OCI-LY3 (cell line): ENCODE measurements at regions not wholly inside any gene's neighbourhood (a gene's known extent, or its start where the extent isn't known, plus 50 kb on each side); places are given as distances from the start of the nearest gene placed in this dataset.

Experiments used
- H2AFZ ChIP-seq: fragments of 200-600, 300-600 bp; shearing (Covaris generic); 2 replicates; pipeline ENCODE4 v1.6.0; 2014; ENCODE audit warnings: antibody characterized with exemption, low read depth, low read length
- H3K27ac ChIP-seq: fragments of 200-600, 300-600 bp; sonication (generic); 2 replicates; pipeline ENCODE4 v1.5.1; 2014; ENCODE audit warnings: mild to moderate bottlenecking, low read length, moderate library complexity, mixed read lengths
- H3K27me3 ChIP-seq: fragments of 200-600, 300-600 bp; sonication (generic); 2 replicates; pipeline ENCODE4 v1.6.1; 2014; ENCODE audit warnings: low read depth, low read length, mixed read lengths
- H3K36me3 ChIP-seq: fragments of 200-600, 300-600 bp; sonication (generic); replicated peaks from 2 replicates; pipeline ENCODE3; 2014; ENCODE audit warnings: low read depth, low read length, mixed read lengths
- H3K4me1 ChIP-seq: fragments of 300-600, 200-600 bp; sonication (generic); 2 replicates; pipeline ENCODE4 v1.6.1; 2014; ENCODE audit warnings: low read length, mixed read lengths
- H3K4me2 ChIP-seq: fragments of 200-600, 300-600 bp; sonication (generic); 2 replicates; pipeline ENCODE4 v1.6.1; 2014; ENCODE audit warnings: low read length, mixed read lengths
- H3K4me3 ChIP-seq: fragments of 300-600, 200-600 bp; sonication (generic); 2 replicates; pipeline ENCODE4 v1.5.1; 2014; ENCODE audit warnings: antibody characterized with exemption, mild to moderate bottlenecking, low read length, moderate library complexity
- H3K79me2 ChIP-seq: fragments of 300-600, 200-600 bp; shearing (Covaris generic); 2 replicates; pipeline ENCODE4 v1.6.1; 2014; ENCODE audit warnings: mild to moderate bottlenecking, low read length, mixed read lengths
- H3K9ac ChIP-seq: fragments of 300-600, 200-600 bp; shearing (Covaris generic); 2 replicates; pipeline ENCODE4 v1.6.0; 2014; ENCODE audit warnings: mild to moderate bottlenecking, low read length, moderate library complexity
- H3K9me3 ChIP-seq: fragments of 200-600, 300-600 bp; shearing (Covaris generic); 2 replicates; pipeline ENCODE4 v1.6.1; 2014; ENCODE audit warnings: low read length, mixed read lengths; ENCODE audit not compliant: insufficient read depth
- H4K20me1 ChIP-seq: fragments of 200-600, 300-600 bp; sonication (generic); 2 replicates; pipeline ENCODE4 v1.6.1; 2016; ENCODE audit warnings: low read length, mixed read lengths; ENCODE audit not compliant: insufficient read depth
- CTCF ChIP-seq: fragments of 200-600, 300-600 bp; sonication (generic); IDR thresholded peaks from 2 replicates; pipeline ENCODE4 v1.5.1; 2014; ENCODE audit warnings: antibody characterized with exemption, low read length, low read depth
- EZH2phosphoT487 ChIP-seq: fragments of 200-600 bp; shearing (Covaris generic); IDR thresholded peaks from 2 replicates; pipeline ENCODE4 v1.6.1; 2018; ENCODE audit warnings: antibody characterized with exemption, mixed run types, low read depth

GRCh38 chrY:21242793-21243192 lies 268.3 kb upstream of the RBMY1B start:
- no peak for TF ChIP-seq EZH2phosphoT487
- no peak for TF ChIP-seq CTCF
- H3K4me1 ChIP-seq, result peaks cover 97% of the 10 kb centered on the region
- H3K9ac ChIP-seq, result peak overlapping the region; percentile 87

GRCh38 chrY:21246780-21247179 lies 264.4 kb upstream of the RBMY1B start:
- Histone ChIP-seq H3K4me2 (no peak overlapping the region), H3K27ac (peak overlapping the region; percentile 100), H3K9ac (peak overlapping the region; percentile 94; the same call in 1 of the 2 replicates), H3K4me1 (peaks cover 98% of the 10 kb centered on the region), H3K79me2 (peaks cover 74% of the 10 kb centered on the region), H3K4me3 (no peak overlapping the region), H4K20me1 (no peaks in the 10 kb centered on the region), H3K36me3 (peaks cover 55% of the 10 kb centered on the region), H3K9me3 (no peaks in the 10 kb centered on the region), H3K27me3 (no peaks in the 10 kb centered on the region), H2AFZ (no peak overlapping the region)
- no peak for TF ChIP-seq CTCF
- TF ChIP-seq EZH2phosphoT487, result no peak

More at GRCh38 chrY:21242793-21243192, 268.3 kb upstream of the RBMY1B start:
- H3K4me3 ChIP-seq, result no peak overlapping the region
- H4K20me1 ChIP-seq, result no peaks in the 10 kb centered on the region
- peaks cover 68% of the 10 kb centered on the region for H3K36me3 ChIP-seq
- peak overlapping the region; percentile 100 for H3K27ac ChIP-seq
- H3K4me2 ChIP-seq, result peak overlapping the region; percentile 71
- peaks cover 85% of the 10 kb centered on the region for H3K79me2 ChIP-seq
- no peaks in the 10 kb centered on the region for H3K9me3 ChIP-seq
- no peaks in the 10 kb centered on the region for H3K27me3 ChIP-seq
- H2AFZ ChIP-seq, result no peak overlapping the region

GRCh38 chrY:21248591-21248990 lies 262.5 kb upstream of the RBMY1B start:
- Histone ChIP-seq H3K79me2 (peaks cover 64% of the 10 kb centered on the region), H3K27ac (peak overlapping the region; percentile 100), H3K4me3 (peak overlapping the region; percentile 64), H3K36me3 (peaks cover 40% of the 10 kb centered on the region), H3K27me3 (no peaks in the 10 kb centered on the region), H2AFZ (no peak overlapping the region), H4K20me1 (no peaks in the 10 kb centered on the region), H3K9ac (peak overlapping the region; percentile 94), H3K4me2 (peak overlapping the region; percentile 65), H3K9me3 (no peaks in the 10 kb centered on the region), H3K4me1 (peaks cover 94% of the 10 kb centered on the region)
- TF ChIP-seq CTCF (no peak), EZH2phosphoT487 (no peak)

- H2AFZ ChIP-seq, result no peak overlapping the region
- no peaks in the 10 kb centered on the region for H3K9me3 ChIP-seq
- peak overlapping the region; percentile 68 for H3K27ac ChIP-seq
- peaks cover 7% of the 10 kb centered on the region for H3K36me3 ChIP-seq
- no peaks in the 10 kb centered on the region for H3K27me3 ChIP-seq
- H3K4me3 ChIP-seq, result no peak overlapping the region
- no peak for TF ChIP-seq CTCF
- no peak for TF ChIP-seq EZH2phosphoT487
- peaks cover 93% of the 10 kb centered on the region for H3K4me1 ChIP-seq
- H3K9ac ChIP-seq, result peak overlapping the region; percentile 44
- H3K79me2 ChIP-seq, result peaks cover 54% of the 10 kb centered on the region
- H4K20me1 ChIP-seq, result no peaks in the 10 kb centered on the region
- peak overlapping the region; percentile 44 for H3K4me2 ChIP-seq
Observed at GRCh38 chrY:21253455-21254248, 257.5 kb upstream of the RBMY1B start.
